HEK293T (cell line): ENCODE measurements at regions not wholly inside any gene's neighbourhood (a gene's known extent, or its start where the extent isn't known, plus 50 kb on each side); places are given as distances from the start of the nearest gene placed in this dataset.

Experiments used
- BHLHE40 ChIP-seq: fragments of 450-650 bp; IDR thresholded peaks from 2 replicates; pipeline ENCODE4 v1.6.1; 2016; ENCODE audit warnings: mild to moderate bottlenecking, moderate library complexity, borderline replicate concordance
- CTBP1 ChIP-seq: fragments of 450-650 bp; IDR thresholded peaks from 2 replicates; pipeline ENCODE4 v1.6.1; 2016; ENCODE audit warnings: borderline replicate concordance
- ELF4 ChIP-seq: fragments of 450-650 bp; IDR thresholded peaks from 2 replicates; pipeline ENCODE4 v1.6.1; 2017; ENCODE audit warnings: antibody characterized with exemption
- FOXK2 ChIP-seq: fragments of 450-650 bp; IDR thresholded peaks from 2 replicates; pipeline ENCODE4 v1.6.1; 2016; ENCODE audit warnings: mild to moderate bottlenecking
- FOXM1 ChIP-seq: fragments of 450-650 bp; IDR thresholded peaks from 2 replicates; pipeline ENCODE4 v1.6.1; 2017; ENCODE audit warnings: mild to moderate bottlenecking, borderline replicate concordance
- HDGF ChIP-seq: fragments of 450-650 bp; IDR thresholded peaks from 2 replicates; pipeline ENCODE4 v1.6.1; 2017; ENCODE audit warnings: antibody characterized with exemption, borderline replicate concordance
- NFRKB ChIP-seq: fragments of 450-650 bp; IDR thresholded peaks from 2 replicates; pipeline ENCODE4 v1.6.1; 2016; ENCODE audit warnings: mild to moderate bottlenecking, moderate library complexity
- SP1 ChIP-seq: fragments of 450-650 bp; IDR thresholded peaks from 2 replicates; pipeline ENCODE4 v1.6.1; 2017
- SUZ12 ChIP-seq: fragments of 450-650 bp; IDR thresholded peaks from 2 replicates; pipeline ENCODE4 v1.6.1; 2016; ENCODE audit warnings: mild to moderate bottlenecking
- TARDBP ChIP-seq: fragments of 450-650 bp; IDR thresholded peaks from 2 replicates; pipeline ENCODE4 v1.6.1; 2016
- ZNF384 ChIP-seq: fragments of 450-650 bp; IDR thresholded peaks from 2 replicates; pipeline ENCODE4 v1.6.1; 2016

DNA sequence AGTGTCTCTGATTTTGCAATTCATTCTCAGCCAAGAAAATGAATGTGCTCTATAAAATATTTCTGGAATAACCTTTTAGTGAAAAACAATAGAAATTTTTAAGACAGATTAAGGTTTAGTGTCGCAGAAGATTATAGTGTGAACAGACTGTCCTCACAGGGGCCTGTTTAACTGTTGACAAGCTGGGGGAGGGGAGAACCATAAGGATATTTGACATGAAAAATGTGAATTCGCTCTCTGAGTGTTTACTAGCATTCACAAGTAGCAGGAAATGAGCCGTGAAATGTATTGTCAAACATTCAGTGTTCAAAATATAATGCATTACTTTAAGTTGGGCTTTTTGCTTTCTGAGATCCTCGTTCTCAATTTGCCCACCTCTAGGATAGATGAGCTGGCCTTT lies 134.8 kb upstream of the TSHZ2 start:
- TF ChIP-seq ZNF384 (no peak), TARDBP (no peak), FOXM1 (no peak), SUZ12 (no peak), HDGF (no peak), BHLHE40 (no peak), NFRKB (no peak), CTBP1 (no peak), FOXK2 (no peak), ELF4 (no peak), SP1 (no peak)
